A549 (cell line): ENCODE measurements at regions not wholly inside any gene's neighbourhood (a gene's known extent, or its start where the extent isn't known, plus 50 kb on each side); places are given as distances from the start of the nearest gene placed in this dataset.

Experiments used
- ATAC-seq, 2 experiments: fragments of 200-7000 bp in 1 of 2; fragments of >200 bp in 1 of 2; cut with Nextera tagmentation in 1 of 2; cut with Tn5 transposase in 1 of 2; 3 replicates each; pipeline versions ENCODE4 v1.8.0 to v1.9.1; 2018 to 2020; ENCODE audit warnings: mild to moderate bottlenecking in 1 of 2, moderate library complexity in 1 of 2
- CTCF ChIA-PET: fragments of 300-600 bp; sonication (Branson Sonifier 250); formaldehyde crosslinking; extraction: SDS; loops from one replicate; lab custom pipeline; 2021; ENCODE audit warnings: antibody characterized with exemption, inconsistent platforms; lab: Yijun Ruan, JAX
- POLR2A ChIA-PET: fragments of 350-600 bp; formaldehyde crosslinking; extraction: SDS; loops from one replicate; lab custom pipeline; 2021; ENCODE audit warnings: antibody characterized with exemption, inconsistent platforms; lab: Yijun Ruan, JAX
- DNase-seq, 2 experiments: peaks; one replicate each; pipeline versions ENCODE4 v3.0.0 to v3.0.0-alpha.2; 2011 to 2016; ENCODE audit warnings: low read depth in 1 of 2, low spot score in 1 of 2
- FAIRE-seq: peaks from 2 replicates; lab custom pipeline; 2011; peaks lifted over from hg19 to GRCh38; lab: Jason Lieb, UNC
- H3K27ac ChIP-seq, 2 experiments: fragments of >200 bp; sonication (Bioruptor Twin); formaldehyde crosslinking; 3 replicates each; pipeline ENCODE4 v1.5.1; 2016 to 2017
- H3K4me1 ChIP-seq: fragments of >200 bp; sonication (Bioruptor Twin); formaldehyde crosslinking; 3 replicates; pipeline ENCODE4 v1.6.1; 2016
- H3K4me2 ChIP-seq: fragments of >200 bp; sonication (Bioruptor Twin); formaldehyde crosslinking; 3 replicates; pipeline ENCODE4 v1.6.1; 2016
- H3K4me3 ChIP-seq: fragments of >200 bp; sonication (Bioruptor Twin); formaldehyde crosslinking; 3 replicates; pipeline ENCODE4 v1.5.1; 2016
- H3K9me3 ChIP-seq: fragments of >200 bp; sonication (Bioruptor Twin); formaldehyde crosslinking; 3 replicates; pipeline ENCODE4 v1.6.1; 2016
- CHD2 ChIP-seq: fragments of 150-350 bp; IDR thresholded peaks from 2 replicates; pipeline ENCODE4 v1.6.1; 2014; ENCODE audit warnings: low read length; ENCODE audit not compliant: partially characterized antibody
- EHMT2 ChIP-seq: fragments of 200-600 bp; sonication (generic); IDR thresholded peaks from 2 replicates; pipeline ENCODE4 v1.6.1; 2016; ENCODE audit warnings: antibody characterized with exemption, low read depth, mild to moderate bottlenecking, moderate library complexity
- FOSB ChIP-seq: fragments of 250-450 bp; sonication (Bioruptor Pico); IDR thresholded peaks from 2 replicates; pipeline ENCODE4 v1.5.0; 2020; ENCODE audit warnings: mild to moderate bottlenecking, moderate library complexity
- FOXS1 ChIP-seq: fragments of 250-450 bp; sonication (Bioruptor Pico); IDR thresholded peaks from 2 replicates; pipeline ENCODE4 v1.5.0; 2020; ENCODE audit warnings: mild to moderate bottlenecking, moderate library complexity
- HDAC2 ChIP-seq: fragments of 200-600 bp; sonication (generic); IDR thresholded peaks from 2 replicates; pipeline ENCODE4 v1.6.1; 2016
- JUN ChIP-seq, 2 experiments: fragments of >200 bp; sonication (Bioruptor Twin); formaldehyde crosslinking; IDR thresholded peaks; 2 replicates in 1 of 2; 3 replicates in 1 of 2; pipeline ENCODE4 v1.6.1; 2016 to 2017
- MYC ChIP-seq: IDR thresholded peaks from 2 replicates; pipeline ENCODE4 v1.6.1; 2012; ENCODE audit warnings: mild to moderate bottlenecking, inconsistent platforms, low read length, improper control_type of control experiment, borderline replicate concordance
- NFE2L2 ChIP-seq: fragments of 150-350 bp; conservative IDR thresholded peaks from 2 replicates; pipeline ENCODE4 v1.6.1; 2014; ENCODE audit warnings: low read length
- RCOR1 ChIP-seq: fragments of 150-350 bp; IDR thresholded peaks from 2 replicates; pipeline ENCODE4 v1.6.1; 2014; ENCODE audit warnings: antibody characterized with exemption, low read length, low read depth
- RFX5 ChIP-seq: fragments of 450-650 bp; IDR thresholded peaks from 2 replicates; pipeline ENCODE4 v1.7.1; 2014; ENCODE audit warnings: antibody characterized with exemption, mild to moderate bottlenecking, moderate library complexity
- SMC3 ChIP-seq: fragments of >200 bp; sonication (Bioruptor Twin); formaldehyde crosslinking; IDR thresholded peaks from 3 replicates; pipeline ENCODE4 v1.6.1; 2018; ENCODE audit warnings: inconsistent platforms
- TFCP2L1 ChIP-seq: fragments of 250-450 bp; sonication (Bioruptor Pico); IDR thresholded peaks from 2 replicates; pipeline ENCODE4 v1.5.0; 2021; ENCODE audit warnings: mild to moderate bottlenecking
- ZSCAN20 ChIP-seq: fragments of 250-450 bp; sonication (Bioruptor Pico); IDR thresholded peaks from 2 replicates; pipeline ENCODE4 v1.8.0; 2022; ENCODE audit warnings: mild to moderate bottlenecking, moderate library complexity
- WGBS: methylation state at CpG from one replicate; pipeline ENCODE4 v1.1.6; 2017; ENCODE audit errors: missing lambda C conversion rate; 5-methylcytosine and 5-hydroxymethylcytosine counted together
- TF ChIP-seq, protein P1 (sequence below): fragments of >200 bp; sonication (Bioruptor Twin); formaldehyde crosslinking; IDR thresholded peaks from 2 replicates; pipeline ENCODE4 v1.6.1; 2016
- TF ChIP-seq, protein P2 (sequence below): fragments of 200-600 bp; sonication (generic); IDR thresholded peaks from 2 replicates; pipeline ENCODE4 v1.6.1; 2016; ENCODE audit warnings: antibody characterized with exemption, mild to moderate bottlenecking, moderate library complexity
- TF ChIP-seq, protein P3 (sequence below): fragments of 150-350 bp; IDR thresholded peaks from 2 replicates; pipeline ENCODE4 v1.6.1; 2014; ENCODE audit warnings: low read depth, mild to moderate bottlenecking, low read length
- TF ChIP-seq, protein P4 (sequence below): fragments of 250-450 bp; sonication (Bioruptor Pico); IDR thresholded peaks from 2 replicates; pipeline ENCODE4 v1.5.0; 2020; ENCODE audit warnings: low read depth, mild to moderate bottlenecking, moderate library complexity

DNA sequence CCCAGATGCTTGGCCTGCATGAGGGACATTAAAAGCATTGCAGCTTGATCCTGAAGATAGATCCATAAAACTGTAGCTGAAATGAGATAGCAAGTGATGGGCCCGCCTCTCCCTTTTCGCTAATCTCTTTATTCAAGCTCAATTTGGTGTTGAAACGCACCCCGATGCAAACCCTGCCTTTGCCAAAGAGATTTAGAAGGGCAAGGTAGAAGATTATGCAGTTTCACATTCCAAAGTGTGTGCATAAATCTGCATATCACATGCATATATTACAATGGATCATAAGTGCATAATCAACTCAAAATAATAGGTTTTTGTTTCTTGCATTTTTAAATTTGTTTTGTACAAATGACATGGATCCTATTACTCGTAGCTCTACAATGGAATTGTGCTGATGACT is 80.1 kb upstream of the SHANK2 start:
- 84% methylated on average over 5 of the region's 5 CpGs for whole genome bisulfite sequencing
- TF ChIP-seq, protein P1, sequence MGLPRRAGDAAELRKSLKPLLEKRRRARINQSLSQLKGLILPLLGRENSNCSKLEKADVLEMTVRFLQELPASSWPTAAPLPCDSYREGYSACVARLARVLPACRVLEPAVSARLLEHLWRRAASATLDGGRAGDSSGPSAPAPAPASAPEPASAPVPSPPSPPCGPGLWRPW: no peak
- TF ChIP-seq FOXS1 (CRISPR knock-in tag) (no peak), ZSCAN20 (CRISPR knock-in tag) (no peak), SMC3 (no peak), TFCP2L1 (CRISPR knock-in tag) (no peak), RCOR1 (no peak)
- TF ChIP-seq, protein P2, sequence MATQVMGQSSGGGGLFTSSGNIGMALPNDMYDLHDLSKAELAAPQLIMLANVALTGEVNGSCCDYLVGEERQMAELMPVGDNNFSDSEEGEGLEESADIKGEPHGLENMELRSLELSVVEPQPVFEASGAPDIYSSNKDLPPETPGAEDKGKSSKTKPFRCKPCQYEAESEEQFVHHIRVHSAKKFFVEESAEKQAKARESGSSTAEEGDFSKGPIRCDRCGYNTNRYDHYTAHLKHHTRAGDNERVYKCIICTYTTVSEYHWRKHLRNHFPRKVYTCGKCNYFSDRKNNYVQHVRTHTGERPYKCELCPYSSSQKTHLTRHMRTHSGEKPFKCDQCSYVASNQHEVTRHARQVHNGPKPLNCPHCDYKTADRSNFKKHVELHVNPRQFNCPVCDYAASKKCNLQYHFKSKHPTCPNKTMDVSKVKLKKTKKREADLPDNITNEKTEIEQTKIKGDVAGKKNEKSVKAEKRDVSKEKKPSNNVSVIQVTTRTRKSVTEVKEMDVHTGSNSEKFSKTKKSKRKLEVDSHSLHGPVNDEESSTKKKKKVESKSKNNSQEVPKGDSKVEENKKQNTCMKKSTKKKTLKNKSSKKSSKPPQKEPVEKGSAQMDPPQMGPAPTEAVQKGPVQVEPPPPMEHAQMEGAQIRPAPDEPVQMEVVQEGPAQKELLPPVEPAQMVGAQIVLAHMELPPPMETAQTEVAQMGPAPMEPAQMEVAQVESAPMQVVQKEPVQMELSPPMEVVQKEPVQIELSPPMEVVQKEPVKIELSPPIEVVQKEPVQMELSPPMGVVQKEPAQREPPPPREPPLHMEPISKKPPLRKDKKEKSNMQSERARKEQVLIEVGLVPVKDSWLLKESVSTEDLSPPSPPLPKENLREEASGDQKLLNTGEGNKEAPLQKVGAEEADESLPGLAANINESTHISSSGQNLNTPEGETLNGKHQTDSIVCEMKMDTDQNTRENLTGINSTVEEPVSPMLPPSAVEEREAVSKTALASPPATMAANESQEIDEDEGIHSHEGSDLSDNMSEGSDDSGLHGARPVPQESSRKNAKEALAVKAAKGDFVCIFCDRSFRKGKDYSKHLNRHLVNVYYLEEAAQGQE: no peak
- TF ChIP-seq, all 56 proteins: peak for 0
- Histone ChIP-seq H3K4me1 (no peaks in the 10 kb centered on the region), H3K4me2 (no peak overlapping the region), H3K4me3 (no peak overlapping the region), H3K27ac (no peak overlapping the region), H3K9me3 (peaks cover 20% of the 10 kb centered on the region)
- no peak for DNase-seq
- no peak for FAIRE-seq
- ChIA-PET CTCF (interaction anchor here (1.6 to 7.4 kb wide), 2 partner anchors 11 to 212 kb away, joined by 5 to 42 read pairs; no protein-coding TSS in a partner anchor), POLR2A (no interaction called here)
- no peak for ATAC-seq

DNA sequence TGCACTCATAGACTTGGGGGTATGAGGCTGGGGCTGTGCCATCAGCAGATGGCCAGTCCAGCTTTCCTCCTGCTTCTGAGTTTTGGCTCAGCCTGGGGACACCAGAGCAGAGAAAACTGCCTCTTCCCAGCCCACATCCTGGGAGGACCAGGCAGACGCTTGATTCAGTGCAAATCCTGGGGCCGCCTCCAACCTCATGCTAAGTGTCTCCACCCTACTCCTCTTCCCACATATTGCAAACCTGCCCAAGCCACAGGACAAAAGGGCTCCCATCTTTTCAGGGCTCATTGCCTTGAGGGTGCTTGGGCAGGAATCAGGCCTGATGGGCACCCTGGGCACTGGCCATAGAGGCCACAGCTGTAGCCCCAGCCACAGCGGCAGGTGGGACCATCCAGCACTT is 79.7 kb upstream of the SHANK2 start:
- peaks cover 20% of the 10 kb centered on the region for H3K9me3 ChIP-seq
- CTCF ChIA-PET: interaction anchor here (0.7 to 7.4 kb wide), 4 partner anchors 11 to 211 kb away, joined by 3 to 42 read pairs (median 4); no protein-coding TSS in a partner anchor
- no peak for ATAC-seq
- DNase-seq: no peak
- TF ChIP-seq EHMT2 (no peak), CHD2 (no peak), NFE2L2 (no peak), RFX5 (no peak), MYC (no peak), HDAC2 (no peak), JUN (IDR thresholded peaks at IDR 0.05) (no peak), FOSB (CRISPR knock-in tag) (no peak)
- TF ChIP-seq, protein P3, sequence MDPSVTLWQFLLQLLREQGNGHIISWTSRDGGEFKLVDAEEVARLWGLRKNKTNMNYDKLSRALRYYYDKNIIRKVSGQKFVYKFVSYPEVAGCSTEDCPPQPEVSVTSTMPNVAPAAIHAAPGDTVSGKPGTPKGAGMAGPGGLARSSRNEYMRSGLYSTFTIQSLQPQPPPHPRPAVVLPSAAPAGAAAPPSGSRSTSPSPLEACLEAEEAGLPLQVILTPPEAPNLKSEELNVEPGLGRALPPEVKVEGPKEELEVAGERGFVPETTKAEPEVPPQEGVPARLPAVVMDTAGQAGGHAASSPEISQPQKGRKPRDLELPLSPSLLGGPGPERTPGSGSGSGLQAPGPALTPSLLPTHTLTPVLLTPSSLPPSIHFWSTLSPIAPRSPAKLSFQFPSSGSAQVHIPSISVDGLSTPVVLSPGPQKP: no peak
- TF ChIP-seq, protein P4, sequence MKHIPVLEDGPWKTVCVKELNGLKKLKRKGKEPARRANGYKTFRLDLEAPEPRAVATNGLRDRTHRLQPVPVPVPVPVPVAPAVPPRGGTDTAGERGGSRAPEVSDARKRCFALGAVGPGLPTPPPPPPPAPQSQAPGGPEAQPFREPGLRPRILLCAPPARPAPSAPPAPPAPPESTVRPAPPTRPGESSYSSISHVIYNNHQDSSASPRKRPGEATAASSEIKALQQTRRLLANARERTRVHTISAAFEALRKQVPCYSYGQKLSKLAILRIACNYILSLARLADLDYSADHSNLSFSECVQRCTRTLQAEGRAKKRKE: no peak
- TF ChIP-seq, protein P2: no peak
- TF ChIP-seq, all 56 proteins: peak for 0
- Histone ChIP-seq H3K4me2 (no peak overlapping the region), H3K27ac (no peak overlapping the region), H3K4me3 (no peak overlapping the region), H3K4me1 (no peaks in the 10 kb centered on the region)
- 84% methylated on average over 3 of the region's 3 CpGs for WGBS
- POLR2A ChIA-PET: no interaction called here
- FAIRE-seq: no peak
